ENCODE measurements at regions not wholly inside any gene's neighbourhood (a gene's known extent, or its start where the extent isn't known, plus 50 kb on each side); places are given as distances from the start of the nearest gene placed in this dataset.

DNA sequence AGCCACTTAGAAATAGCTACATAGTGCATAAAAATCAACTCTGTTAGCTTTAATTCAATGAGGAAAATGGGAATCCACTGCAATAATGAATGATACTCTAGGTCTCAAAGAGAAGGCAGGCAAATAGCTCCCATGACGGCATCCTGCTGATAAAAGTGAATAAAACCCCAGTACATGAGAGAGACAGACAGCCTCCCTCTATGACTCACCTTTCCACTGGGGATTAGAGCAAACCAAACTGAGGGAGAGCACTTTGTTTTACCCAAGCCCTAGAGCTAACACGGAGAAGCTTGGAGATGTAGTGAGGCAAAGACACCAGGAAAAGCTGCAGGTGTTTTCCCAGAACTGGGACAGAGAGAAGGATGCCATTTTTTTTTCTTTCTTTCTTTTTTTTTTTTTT is 621.9 kb downstream of the LRRIQ3 start:
- H3K4me3 Mint-ChIP-seq, result no peak overlapping the region
- Histone ChIP-seq H3K4me2 (replicated peaks; ENCODE audit: extremely low read depth, low read length, poor library complexity, severe bottlenecking) (no peak overlapping the region), H3K9me3 (replicated peaks in 1 of 2; ENCODE audit: control insufficient read depth in 1 of 2, insufficient read depth in 1 of 2, low read length in 2 of 2) (peaks cover 5 to 9% of the 10 kb centered on the region in 2 donors), H3K27me3 (ENCODE audit: control insufficient read depth in 2 of 2, insufficient read depth in 2 of 2, low read length in 2 of 2) (no peaks in the 10 kb centered on the region), H3K4me3 (replicated peaks in 1 of 3; ENCODE audit: low read depth in 2 of 3, low read length in 3 of 3) (no peak overlapping the region), H3K27ac (ENCODE audit: low read depth in 1 of 2, low read length in 2 of 2) (no peak overlapping the region), H3K4me1 (ENCODE audit: control insufficient read depth in 1 of 2, insufficient read depth in 2 of 2, low read length in 2 of 2) (no peaks in the 10 kb centered on the region), H2AFZ (ENCODE audit: insufficient read depth, low read depth, low read length, poor library complexity, severe bottlenecking) (no peak overlapping the region), H3K9ac (ENCODE audit: insufficient read depth, low read length, poor library complexity, severe bottlenecking) (no peak overlapping the region), H3K36me3 (replicated peaks in 1 of 2; ENCODE audit: control insufficient read depth in 1 of 2, insufficient read depth in 2 of 2, low read length in 2 of 2) (no peaks in the 10 kb centered on the region), H3K79me2 (ENCODE audit: insufficient read depth, low read length) (no peaks in the 10 kb centered on the region), H4K20me1 (ENCODE audit: insufficient read depth, low read length) (no peaks in the 10 kb centered on the region)
- no peaks in the 10 kb centered on the region for H3K36me3 Mint-ChIP-seq
- TF ChIP-seq, protein P1, sequence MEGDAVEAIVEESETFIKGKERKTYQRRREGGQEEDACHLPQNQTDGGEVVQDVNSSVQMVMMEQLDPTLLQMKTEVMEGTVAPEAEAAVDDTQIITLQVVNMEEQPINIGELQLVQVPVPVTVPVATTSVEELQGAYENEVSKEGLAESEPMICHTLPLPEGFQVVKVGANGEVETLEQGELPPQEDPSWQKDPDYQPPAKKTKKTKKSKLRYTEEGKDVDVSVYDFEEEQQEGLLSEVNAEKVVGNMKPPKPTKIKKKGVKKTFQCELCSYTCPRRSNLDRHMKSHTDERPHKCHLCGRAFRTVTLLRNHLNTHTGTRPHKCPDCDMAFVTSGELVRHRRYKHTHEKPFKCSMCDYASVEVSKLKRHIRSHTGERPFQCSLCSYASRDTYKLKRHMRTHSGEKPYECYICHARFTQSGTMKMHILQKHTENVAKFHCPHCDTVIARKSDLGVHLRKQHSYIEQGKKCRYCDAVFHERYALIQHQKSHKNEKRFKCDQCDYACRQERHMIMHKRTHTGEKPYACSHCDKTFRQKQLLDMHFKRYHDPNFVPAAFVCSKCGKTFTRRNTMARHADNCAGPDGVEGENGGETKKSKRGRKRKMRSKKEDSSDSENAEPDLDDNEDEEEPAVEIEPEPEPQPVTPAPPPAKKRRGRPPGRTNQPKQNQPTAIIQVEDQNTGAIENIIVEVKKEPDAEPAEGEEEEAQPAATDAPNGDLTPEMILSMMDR (IDR thresholded peaks at IDR 0.05), result no peak
- peaks cover 1% of the 10 kb centered on the region for H3K4me1 Mint-ChIP-seq
- DNase-seq, result no peak
- H3K9me3 Mint-ChIP-seq, result peaks cover 4 to 21% (median 8%) of the 10 kb centered on the region in 7 donors
- no CpG with 5 or more reads among the region's 2 CpGs for WGBS (ENCODE audit: insufficient coverage)
- no peak overlapping the region for H3K27ac Mint-ChIP-seq
- intact Hi-C loops (cut with micrococcal nuclease), result no loop called here
- peaks cover 0 to 2% (median 0%) of the 10 kb centered on the region in 3 donors for H3K27me3 Mint-ChIP-seq (ENCODE audit: low read depth in 3 of 3)

DNA sequence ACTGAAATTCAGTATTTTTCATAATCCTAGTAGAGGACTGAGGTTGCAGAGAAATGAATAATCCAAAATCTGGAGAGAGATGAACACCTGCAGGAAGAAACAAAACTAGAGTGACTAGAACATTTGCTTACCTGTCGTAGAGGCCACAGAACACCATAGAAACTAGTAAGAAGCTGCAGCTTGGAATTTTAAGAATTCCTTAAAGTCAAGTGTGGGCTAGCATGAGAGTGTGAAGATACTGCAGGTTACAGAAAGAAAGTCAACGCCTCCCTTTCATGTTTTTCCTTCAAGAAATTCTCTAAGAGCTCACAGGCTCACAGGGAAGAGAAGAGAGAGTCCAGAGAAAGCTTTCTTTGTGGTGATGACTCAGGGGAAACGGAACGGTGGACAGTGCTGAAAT is 633.7 kb downstream of the LRRIQ3 start:
- H3K4me2 ChIP-seq (replicated peaks; ENCODE audit: extremely low read depth, low read length, poor library complexity, severe bottlenecking), result no peak overlapping the region
- Mint-ChIP-seq H3K27me3 (ENCODE audit: low read depth in 3 of 3) (peaks cover 0 to 2% (median 0%) of the 10 kb centered on the region in 3 donors), H3K27ac (no peak overlapping the region), H3K9me3 (peaks cover 1 to 14% (median 7%) of the 10 kb centered on the region in 7 donors), H3K4me3 (no peak overlapping the region), H3K4me1 (no peaks in the 10 kb centered on the region), H3K36me3 (no peaks in the 10 kb centered on the region)
- H3K9me3 ChIP-seq (replicated peaks in 1 of 2; ENCODE audit: control insufficient read depth in 1 of 2, insufficient read depth in 1 of 2, low read length in 2 of 2), result no peaks in the 10 kb centered on the region
- H3K79me2 ChIP-seq (ENCODE audit: insufficient read depth, low read length), result no peaks in the 10 kb centered on the region
- no peaks in the 10 kb centered on the region for H3K4me1 ChIP-seq (ENCODE audit: control insufficient read depth in 1 of 2, insufficient read depth in 2 of 2, low read length in 2 of 2)
- no CpG with 5 or more reads among the region's 4 CpGs for WGBS (ENCODE audit: insufficient coverage)
- H3K27me3 ChIP-seq (ENCODE audit: control insufficient read depth in 2 of 2, insufficient read depth in 2 of 2, low read length in 2 of 2), result no peaks in the 10 kb centered on the region
- TF ChIP-seq, protein P1 (IDR thresholded peaks at IDR 0.05), result no peak
- no peaks in the 10 kb centered on the region for H3K36me3 ChIP-seq (replicated peaks in 1 of 2; ENCODE audit: control insufficient read depth in 1 of 2, insufficient read depth in 2 of 2, low read length in 2 of 2)
- H4K20me1 ChIP-seq (ENCODE audit: insufficient read depth, low read length), result no peaks in the 10 kb centered on the region
- no peak for DNase-seq
- H3K4me3 ChIP-seq (replicated peaks in 1 of 3; ENCODE audit: low read depth in 2 of 3, low read length in 3 of 3), result no peak overlapping the region
- intact Hi-C loops (cut with micrococcal nuclease), result no loop called here
- H3K9ac ChIP-seq (ENCODE audit: insufficient read depth, low read length, poor library complexity, severe bottlenecking), result no peak overlapping the region
- no peak overlapping the region for H2AFZ ChIP-seq (ENCODE audit: insufficient read depth, low read depth, low read length, poor library complexity, severe bottlenecking)
- H3K27ac ChIP-seq (ENCODE audit: low read depth in 1 of 2, low read length in 2 of 2), result no peak overlapping the region
